Astrocyte of the cerebellum (primary cell): ENCODE measurements at regions not wholly inside any gene's neighbourhood (a gene's known extent, or its start where the extent isn't known, plus 50 kb on each side); places are given as distances from the start of the nearest gene placed in this dataset.

Experiments used
- DNase-seq: peaks from one replicate; pipeline ENCODE4 v3.0.0-alpha.2; 2011; ENCODE audit warnings: low read depth
- H3K4me3 ChIP-seq: 2 replicates; pipeline ENCODE4 v1.5.1; 2011; ENCODE audit warnings: mild to moderate bottlenecking, low read depth, low read length, moderate library complexity
- in situ Hi-C: cut with HindIII; loops from 2 replicates; pipeline ENCODE4 v1.10.0; 2017; ENCODE audit warnings: low sequenced_read_pairs
- TF ChIP-seq, protein P1 (sequence below): IDR thresholded peaks from 2 replicates; pipeline ENCODE4 v1.5.1; 2012; ENCODE audit warnings: low read length, low read depth, moderate library complexity, mild to moderate bottlenecking; ENCODE audit errors: missing control alignments

GRCh38 chr13:85223883-85224656, 575.1 kb downstream of the SLITRK6 start:
- no peak overlapping the region for H3K4me3 ChIP-seq
- in situ Hi-C loops, result no loop called here
- no peak for DNase-seq
- TF ChIP-seq, protein P1, sequence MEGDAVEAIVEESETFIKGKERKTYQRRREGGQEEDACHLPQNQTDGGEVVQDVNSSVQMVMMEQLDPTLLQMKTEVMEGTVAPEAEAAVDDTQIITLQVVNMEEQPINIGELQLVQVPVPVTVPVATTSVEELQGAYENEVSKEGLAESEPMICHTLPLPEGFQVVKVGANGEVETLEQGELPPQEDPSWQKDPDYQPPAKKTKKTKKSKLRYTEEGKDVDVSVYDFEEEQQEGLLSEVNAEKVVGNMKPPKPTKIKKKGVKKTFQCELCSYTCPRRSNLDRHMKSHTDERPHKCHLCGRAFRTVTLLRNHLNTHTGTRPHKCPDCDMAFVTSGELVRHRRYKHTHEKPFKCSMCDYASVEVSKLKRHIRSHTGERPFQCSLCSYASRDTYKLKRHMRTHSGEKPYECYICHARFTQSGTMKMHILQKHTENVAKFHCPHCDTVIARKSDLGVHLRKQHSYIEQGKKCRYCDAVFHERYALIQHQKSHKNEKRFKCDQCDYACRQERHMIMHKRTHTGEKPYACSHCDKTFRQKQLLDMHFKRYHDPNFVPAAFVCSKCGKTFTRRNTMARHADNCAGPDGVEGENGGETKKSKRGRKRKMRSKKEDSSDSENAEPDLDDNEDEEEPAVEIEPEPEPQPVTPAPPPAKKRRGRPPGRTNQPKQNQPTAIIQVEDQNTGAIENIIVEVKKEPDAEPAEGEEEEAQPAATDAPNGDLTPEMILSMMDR, result no peak

- H3K4me3 ChIP-seq, result no peak overlapping the region
- in situ Hi-C loops, result no loop called here
- DNase-seq, result no peak
- TF ChIP-seq, protein P1, result no peak
Measured at GRCh38 chr13:85216576-85216975, 582.6 kb downstream of the SLITRK6 start.

DNA sequence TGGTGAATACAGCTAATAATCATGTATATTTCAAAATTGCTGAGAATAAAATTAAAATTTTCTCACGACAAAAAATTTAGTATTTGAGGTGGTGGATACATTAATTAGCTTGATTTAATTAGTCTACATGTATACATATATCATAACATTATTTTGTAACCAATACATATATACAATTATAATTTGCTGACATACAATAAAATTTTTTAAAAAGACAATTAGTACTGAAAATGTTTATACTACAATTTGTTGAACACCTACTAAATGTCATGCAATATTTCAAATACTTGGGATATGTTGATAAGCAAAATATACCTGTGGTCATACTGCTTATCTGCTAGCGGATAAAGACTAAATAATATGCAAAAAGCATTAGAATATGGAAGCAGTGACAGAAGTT, 586.5 kb downstream of the SLITRK6 start:
- no peak for DNase-seq
- in situ Hi-C loops, result no loop called here
- TF ChIP-seq, protein P1, result no peak
- no peak overlapping the region for H3K4me3 ChIP-seq

- DNase-seq, result no peak
- TF ChIP-seq, protein P1, result no peak
- no peak overlapping the region for H3K4me3 ChIP-seq
Measured at GRCh38 chr13:85204668-85205344, 594.4 kb downstream of the SLITRK6 start.

DNA sequence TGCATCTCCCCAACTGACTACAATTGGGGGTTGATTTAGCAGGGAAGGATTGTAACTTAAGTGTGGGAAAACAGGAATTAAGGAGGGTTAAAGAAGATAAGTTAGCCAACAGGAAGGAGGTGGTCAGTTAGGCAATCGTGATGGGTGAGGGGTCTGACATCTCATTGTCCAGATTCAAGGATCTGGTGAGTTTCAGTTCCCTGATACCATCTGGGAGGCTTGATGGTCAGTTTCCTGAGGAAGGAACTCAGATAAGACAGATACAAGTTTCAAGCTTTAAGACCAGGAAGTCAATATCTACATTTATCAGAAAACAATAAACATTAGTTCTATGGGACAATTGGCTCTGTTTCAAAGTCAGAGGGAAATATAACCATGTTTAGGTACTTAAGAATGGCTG, 601.8 kb downstream of the SLITRK6 start:
- no peak overlapping the region for H3K4me3 ChIP-seq
- in situ Hi-C loops, result loop anchor here (5.0 kb wide), 1 partner anchor 35 kb away; no protein-coding TSS in a partner anchor
- TF ChIP-seq, protein P1, result no peak
- no peak for DNase-seq

More at GRCh38 chr13:85204668-85205344, 594.4 kb downstream of the SLITRK6 start:
- in situ Hi-C loops, result no loop called here

- in situ Hi-C loops, result no loop called here
- TF ChIP-seq, protein P1, result no peak
Measured at GRCh38 chr13:85194482-85194881, 604.7 kb downstream of the SLITRK6 start.

More at GRCh38 chr13:85194482-85194881, 604.7 kb downstream of the SLITRK6 start:
- DNase-seq, result no peak
- no peak overlapping the region for H3K4me3 ChIP-seq
